ENCODE measurements at regions not wholly inside any gene's neighbourhood (a gene's known extent, or its start where the extent isn't known, plus 50 kb on each side); places are given as distances from the start of the nearest gene placed in this dataset.

DNA sequence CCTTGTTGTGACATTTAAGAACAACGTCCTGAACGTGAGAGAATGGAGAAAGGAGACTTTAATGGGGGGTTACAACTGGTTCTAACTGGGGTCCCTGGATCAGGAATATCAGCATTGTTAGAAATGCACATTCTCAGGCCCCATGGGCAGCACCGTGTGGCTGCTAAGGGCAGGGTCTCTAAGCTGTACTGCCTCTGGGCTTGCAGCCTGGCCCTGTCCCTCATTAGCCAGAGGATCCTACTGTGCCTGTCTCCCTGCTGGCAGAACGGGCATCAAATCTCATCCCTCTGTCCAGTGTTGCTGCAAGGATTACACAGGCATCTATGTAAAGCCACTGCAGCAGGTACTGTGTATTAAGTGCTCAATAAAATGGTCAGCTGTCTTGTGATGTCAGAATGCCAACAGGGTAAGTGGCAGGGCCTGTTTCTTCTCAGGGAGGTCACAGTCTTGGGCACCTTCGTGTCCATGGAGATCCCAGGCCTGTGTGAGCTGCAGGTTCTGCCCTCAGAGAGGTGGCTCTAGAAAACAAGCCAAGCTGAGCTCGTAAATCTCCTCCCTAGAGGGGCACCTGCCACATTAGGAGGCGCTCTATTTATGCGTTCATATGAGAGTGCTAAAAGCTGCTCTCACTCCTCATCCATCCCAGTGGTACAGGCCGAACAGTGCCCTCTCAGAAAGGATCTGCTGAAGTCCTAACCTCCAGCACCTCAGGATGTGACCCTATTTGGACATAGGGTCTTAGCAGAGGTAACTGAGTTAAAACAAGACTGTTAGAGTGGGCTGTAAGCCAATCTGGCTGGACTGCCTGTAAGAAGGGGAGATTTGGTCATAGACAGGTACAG is 210.5 kb downstream of the GADD45G start:
- H3K4me3 ChIP-seq (ENCODE audit: low read depth, low read length) = no peak overlapping the region
- TF ChIP-seq, protein P1, sequence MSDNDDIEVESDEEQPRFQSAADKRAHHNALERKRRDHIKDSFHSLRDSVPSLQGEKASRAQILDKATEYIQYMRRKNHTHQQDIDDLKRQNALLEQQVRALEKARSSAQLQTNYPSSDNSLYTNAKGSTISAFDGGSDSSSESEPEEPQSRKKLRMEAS (IDR thresholded peaks at IDR 0.05; ENCODE audit: low read depth, low read length) = no peak
- TF ChIP-seq POLR2A (IDR thresholded peaks at IDR 0.05; ENCODE audit: extremely low read depth, insufficient read length) (no peak), MYC (IDR thresholded peaks at IDR 0.05; ENCODE audit: low read depth, low read length) (no peak)
- TF ChIP-seq, protein P2, sequence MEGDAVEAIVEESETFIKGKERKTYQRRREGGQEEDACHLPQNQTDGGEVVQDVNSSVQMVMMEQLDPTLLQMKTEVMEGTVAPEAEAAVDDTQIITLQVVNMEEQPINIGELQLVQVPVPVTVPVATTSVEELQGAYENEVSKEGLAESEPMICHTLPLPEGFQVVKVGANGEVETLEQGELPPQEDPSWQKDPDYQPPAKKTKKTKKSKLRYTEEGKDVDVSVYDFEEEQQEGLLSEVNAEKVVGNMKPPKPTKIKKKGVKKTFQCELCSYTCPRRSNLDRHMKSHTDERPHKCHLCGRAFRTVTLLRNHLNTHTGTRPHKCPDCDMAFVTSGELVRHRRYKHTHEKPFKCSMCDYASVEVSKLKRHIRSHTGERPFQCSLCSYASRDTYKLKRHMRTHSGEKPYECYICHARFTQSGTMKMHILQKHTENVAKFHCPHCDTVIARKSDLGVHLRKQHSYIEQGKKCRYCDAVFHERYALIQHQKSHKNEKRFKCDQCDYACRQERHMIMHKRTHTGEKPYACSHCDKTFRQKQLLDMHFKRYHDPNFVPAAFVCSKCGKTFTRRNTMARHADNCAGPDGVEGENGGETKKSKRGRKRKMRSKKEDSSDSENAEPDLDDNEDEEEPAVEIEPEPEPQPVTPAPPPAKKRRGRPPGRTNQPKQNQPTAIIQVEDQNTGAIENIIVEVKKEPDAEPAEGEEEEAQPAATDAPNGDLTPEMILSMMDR (IDR thresholded peaks at IDR 0.05; ENCODE audit: low read depth, low read length) = no peak
- DNase-seq (ENCODE audit: low read depth) = no peak

DNA sequence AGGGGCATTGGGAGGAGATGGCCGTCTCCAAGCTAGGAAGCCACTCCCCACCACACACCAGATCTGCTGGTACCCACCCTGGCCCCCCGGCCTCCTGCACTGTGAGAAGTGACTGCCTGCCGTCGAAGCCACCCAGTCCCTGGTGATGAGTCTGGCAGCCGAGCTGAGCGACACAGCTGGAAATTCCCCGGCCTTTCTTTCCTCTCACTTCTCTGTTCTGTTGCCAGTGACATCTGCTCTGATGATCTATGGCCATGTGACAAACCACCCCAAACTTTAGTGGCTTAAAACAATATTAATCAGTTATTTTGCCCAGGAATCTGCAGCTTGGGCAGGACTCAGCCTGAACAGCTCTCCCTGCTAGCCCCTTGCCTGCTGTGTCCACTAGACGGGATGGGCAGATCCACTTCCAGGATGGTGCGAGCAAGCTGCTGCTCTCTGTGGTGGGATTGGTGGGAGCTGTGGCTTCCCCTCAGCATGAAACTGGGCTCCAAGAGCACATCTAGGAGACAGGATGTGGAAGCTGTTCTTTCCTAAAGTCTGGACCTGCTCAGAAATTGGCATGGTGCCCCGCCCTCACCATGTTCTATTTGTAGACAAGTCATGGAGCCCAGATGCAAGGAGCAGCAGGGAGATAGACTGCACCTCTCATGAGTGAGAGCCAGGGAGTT is 211.2 kb downstream of the GADD45G start:
- TF ChIP-seq MYC (IDR thresholded peaks at IDR 0.05; ENCODE audit: low read depth, low read length) = no peak
- TF ChIP-seq, protein P2 (IDR thresholded peaks at IDR 0.05; ENCODE audit: low read depth, low read length) = no peak
- TF ChIP-seq POLR2A (IDR thresholded peaks at IDR 0.05; ENCODE audit: extremely low read depth, insufficient read length) = no peak
- TF ChIP-seq, protein P1 (IDR thresholded peaks at IDR 0.05; ENCODE audit: low read depth, low read length) = no peak
- H3K4me3 ChIP-seq (ENCODE audit: low read depth, low read length) = no peak overlapping the region
- DNase-seq (ENCODE audit: low read depth) = no peak

DNA sequence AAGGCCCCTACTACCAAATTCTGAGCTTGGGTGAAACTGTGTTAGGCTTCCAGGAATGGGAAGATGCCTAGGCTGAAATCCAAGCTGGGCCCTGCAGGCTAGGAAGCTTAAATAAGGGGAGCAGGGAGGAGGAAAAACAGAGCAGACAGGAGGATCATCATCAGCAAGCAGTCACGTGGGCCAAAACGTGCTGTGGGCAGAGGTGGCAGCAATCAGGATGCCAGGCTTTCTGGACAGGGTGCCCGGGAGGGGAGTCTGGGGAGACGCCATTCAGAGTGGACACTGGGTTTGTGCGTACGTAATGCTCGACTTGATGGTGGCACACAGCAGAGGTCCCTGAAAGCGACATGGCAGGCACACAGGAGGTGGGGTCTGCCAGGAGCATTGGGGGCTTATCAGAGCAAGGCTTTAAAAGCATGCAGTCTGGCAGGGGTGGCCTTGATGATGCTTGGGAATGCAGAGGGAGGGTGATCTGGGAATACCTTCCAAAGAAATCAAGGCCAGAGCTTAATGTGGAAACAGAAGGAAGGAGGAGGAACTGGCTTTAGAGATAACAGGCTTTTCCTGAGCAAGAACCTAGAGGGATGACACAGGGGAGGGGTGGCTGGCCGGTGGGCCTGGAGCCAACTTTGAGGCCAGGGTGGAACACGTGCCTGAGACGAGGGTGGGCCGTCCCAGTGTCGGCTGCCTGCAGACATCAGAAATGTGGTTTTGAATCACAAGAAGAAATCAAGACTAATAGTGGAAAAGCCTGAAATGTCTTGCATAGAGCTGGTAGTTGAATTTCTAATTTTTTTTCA is 212.5 kb downstream of the GADD45G start:
- TF ChIP-seq MYC (IDR thresholded peaks at IDR 0.05; ENCODE audit: low read depth, low read length) (no peak), POLR2A (IDR thresholded peaks at IDR 0.05; ENCODE audit: extremely low read depth, insufficient read length) (no peak)
- TF ChIP-seq, protein P1 (IDR thresholded peaks at IDR 0.05; ENCODE audit: low read depth, low read length) = no peak
- TF ChIP-seq, protein P2 (IDR thresholded peaks at IDR 0.05; ENCODE audit: low read depth, low read length) = no peak
- no peak overlapping the region for H3K4me3 ChIP-seq (ENCODE audit: low read depth, low read length)
- DNase-seq (ENCODE audit: low read depth) = no peak

DNA sequence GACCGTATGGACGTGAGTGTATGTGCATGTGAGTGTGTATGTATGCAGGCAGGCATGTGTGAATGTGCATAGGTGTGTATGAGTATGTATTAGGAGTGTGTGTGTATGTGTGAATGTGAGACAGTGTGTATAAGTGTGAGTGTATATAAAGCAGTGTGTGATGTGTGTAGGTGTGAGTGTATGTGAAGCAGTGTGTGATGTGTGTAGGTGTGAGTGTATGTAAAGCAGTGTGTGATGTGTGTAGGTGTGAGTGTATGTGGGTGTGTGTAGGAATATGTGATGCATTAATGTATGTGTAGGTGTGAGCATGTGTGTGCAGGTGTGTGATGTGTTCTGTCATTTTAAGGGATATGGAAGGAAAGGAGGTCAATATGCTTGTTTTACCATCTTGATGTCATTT is 215.5 kb downstream of the GADD45G start:
- H3K4me3 ChIP-seq (ENCODE audit: low read depth, low read length) = no peak overlapping the region
- DNase-seq (ENCODE audit: low read depth) = no peak
- TF ChIP-seq, protein P1 (IDR thresholded peaks at IDR 0.05; ENCODE audit: low read depth, low read length) = no peak
- no peak for TF ChIP-seq POLR2A (IDR thresholded peaks at IDR 0.05; ENCODE audit: extremely low read depth, insufficient read length)
- TF ChIP-seq, protein P2 (IDR thresholded peaks at IDR 0.05; ENCODE audit: low read depth, low read length) = no peak
- TF ChIP-seq MYC (IDR thresholded peaks at IDR 0.05; ENCODE audit: low read depth, low read length) = no peak

DNA sequence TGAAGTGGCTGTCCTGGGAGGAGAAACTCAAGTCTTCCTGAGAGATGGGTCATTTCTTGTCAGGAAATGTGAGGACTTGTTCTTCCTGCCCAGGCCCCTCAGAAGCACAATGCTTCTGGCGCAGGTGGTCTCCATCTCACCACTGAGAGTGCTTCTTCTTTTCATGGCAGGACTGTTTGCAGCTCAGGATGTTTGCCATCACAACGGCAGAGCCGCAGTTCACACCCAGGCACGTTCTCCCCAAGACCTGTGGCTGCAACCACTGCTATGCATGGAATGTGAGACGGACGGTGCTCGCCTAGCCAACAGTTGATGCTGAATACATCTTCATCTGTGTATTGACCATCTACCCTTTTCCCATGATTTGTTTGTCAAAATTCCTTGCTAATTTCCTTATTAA is 216.3 kb downstream of the GADD45G start:
- TF ChIP-seq, protein P2 (IDR thresholded peaks at IDR 0.05; ENCODE audit: low read depth, low read length) = no peak
- TF ChIP-seq POLR2A (IDR thresholded peaks at IDR 0.05; ENCODE audit: extremely low read depth, insufficient read length) (no peak), MYC (IDR thresholded peaks at IDR 0.05; ENCODE audit: low read depth, low read length) (no peak)
- TF ChIP-seq, protein P1 (IDR thresholded peaks at IDR 0.05; ENCODE audit: low read depth, low read length) = no peak
- H3K4me3 ChIP-seq (ENCODE audit: low read depth, low read length) = no peak overlapping the region
- no peak for DNase-seq (ENCODE audit: low read depth)
